HCT116 (cell line): ENCODE measurements at regions not wholly inside any gene's neighbourhood (a gene's known extent, or its start where the extent isn't known, plus 50 kb on each side); places are given as distances from the start of the nearest gene placed in this dataset.

Source experiments
- ATAC-seq: fragments of 200-7000 bp; cut with Tn5 transposase; 2 replicates; pipeline ENCODE4 v1.9.1; 2020; ENCODE audit warnings: mild to moderate bottlenecking, moderate library complexity
- BruUV-seq: library from RNA; stranded (reverse); fragments of 400-500 nt; replicated peaks from 2 replicates; lab custom pipeline; 2021; lab: Mats Ljungman, UMichigan
- CTCF ChIA-PET: fragments of 300-600 bp; sonication (Branson Sonifier 250); formaldehyde crosslinking; loops from one replicate; lab custom pipeline; 2021; ENCODE audit warnings: antibody characterized with exemption; lab: Charles Lee
- POLR2A ChIA-PET: fragments of 300-600, 350-600 bp; sonication (Branson Sonifier 250); formaldehyde crosslinking; loops from one replicate; lab custom pipeline; 2021; ENCODE audit warnings: antibody characterized with exemption; lab: Charles Lee
- RAD21 ChIA-PET, 2 experiments: fragments of 300-600 bp; sonication (Branson Sonifier 250); formaldehyde crosslinking; loops; one replicate each; lab custom pipeline; 2023; ENCODE audit warnings: low total read pairs in 2 of 2; ENCODE audit not compliant: uncharacterized antibody in 2 of 2, unreplicated experiment in 2 of 2, low non-redundant PET in 1 of 2; lab: Charles Lee
- DNase-seq: peaks from one replicate; pipeline ENCODE4 v3.0.0-alpha.2; 2010; ENCODE audit warnings: low read depth, low spot score
- H2AFZ ChIP-seq: fragments of 200-600 bp; shearing (Covaris generic), sonication (generic); 2 replicates; pipeline ENCODE4 v1.6.1; 2017; ENCODE audit warnings: low read depth, mixed run types, mixed read lengths, antibody characterized with exemption, low read length; ENCODE audit not compliant: poor library complexity, severe bottlenecking
- H3K27ac ChIP-seq: 2 replicates; pipeline ENCODE4 v1.5.1; 2012; ENCODE audit warnings: low read depth, low read length
- H3K27me3 ChIP-seq: fragments of 200-600 bp; sonication (generic); 2 replicates; pipeline ENCODE4 v1.6.1; 2016; ENCODE audit warnings: mixed run types, low read length, mixed read lengths; ENCODE audit not compliant: insufficient read depth
- H3K36me3 ChIP-seq, 2 experiments: fragments of 200-500 bp in 1 of 2; fragments of 200-600 bp in 1 of 2; sonication (Bioruptor generic) in 1 of 2; sonication (generic) in 1 of 2; 2 replicates each; pipeline versions ENCODE4 v1.5.1 to v1.6.1; 2014 to 2016; ENCODE audit warnings: low read length in 2 of 2, inconsistent platforms in 1 of 2, mixed read lengths in 1 of 2, mixed run types in 1 of 2; ENCODE audit not compliant: insufficient read depth in 2 of 2, control insufficient read depth in 1 of 2
- H3K4me1 ChIP-seq, 2 experiments: fragments of 200-600 bp in 1 of 2; sonication (generic) in 1 of 2; 2 replicates each; pipeline versions ENCODE4 v1.5.1 to v1.6.1; 2012 to 2017; ENCODE audit warnings: low read length in 2 of 2, inconsistent platforms in 1 of 2, mild to moderate bottlenecking in 1 of 2, mixed read lengths in 1 of 2, mixed run types in 1 of 2, moderate library complexity in 1 of 2; ENCODE audit not compliant: insufficient read depth in 2 of 2, control insufficient read depth in 1 of 2
- H3K4me2 ChIP-seq: fragments of 200-600 bp; sonication (generic); 2 replicates; pipeline ENCODE4 v1.6.1; 2017; ENCODE audit warnings: mixed run types, low read length, mixed read lengths
- H3K4me3 ChIP-seq, 2 experiments: fragments of 200-600 bp in 1 of 2; sonication (generic) in 1 of 2; replicated peaks in 1 of 2; 2 replicates each; pipeline ENCODE4 v1.5.1; 2011 to 2016; ENCODE audit warnings: low read length in 2 of 2, control low read depth in 1 of 2, low read depth in 1 of 2, mild to moderate bottlenecking in 1 of 2, mixed read lengths in 1 of 2, mixed run types in 1 of 2
- H3K79me2 ChIP-seq: fragments of 200-600 bp; sonication (generic); 2 replicates; pipeline ENCODE4 v1.6.1; 2017; ENCODE audit warnings: mild to moderate bottlenecking, mixed run types, low read length, moderate library complexity, mixed read lengths; ENCODE audit not compliant: insufficient read depth
- H3K9ac ChIP-seq: fragments of 200-600 bp; sonication (generic); 2 replicates; pipeline ENCODE4 v1.6.1; 2016; ENCODE audit warnings: low read length, mixed read lengths
- H3K9me2 ChIP-seq: fragments of 200-600 bp; sonication (generic), shearing (Covaris generic); 2 replicates; pipeline ENCODE4 v1.6.1; 2017; ENCODE audit warnings: mixed run types, mild to moderate bottlenecking, moderate library complexity; ENCODE audit not compliant: insufficient read depth
- H3K9me3 ChIP-seq, 2 experiments: fragments of 200-500 bp in 1 of 2; fragments of 200-600 bp in 1 of 2; sonication (Bioruptor generic) in 1 of 2; sonication (generic) in 1 of 2; 2 replicates each; pipeline ENCODE4 v1.6.1; 2014 to 2017; ENCODE audit warnings: low read length in 2 of 2, mixed read lengths in 2 of 2, inconsistent platforms in 1 of 2, low read depth in 1 of 2, mild to moderate bottlenecking in 1 of 2, mixed run types in 1 of 2, moderate library complexity in 1 of 2; ENCODE audit not compliant: control insufficient read depth in 1 of 2, insufficient read depth in 1 of 2
- H4K20me1 ChIP-seq: fragments of 200-600 bp; sonication (generic), shearing (Covaris generic); 2 replicates; pipeline ENCODE4 v1.6.1; 2017; ENCODE audit warnings: mixed run types, mild to moderate bottlenecking, moderate library complexity; ENCODE audit not compliant: insufficient read depth
- ATF3 ChIP-seq: IDR thresholded peaks from 2 replicates; pipeline ENCODE4 v1.6.1; 2012
- CTCF ChIP-seq, 3 experiments: fragments of 200-600 bp in 1 of 3; sonication (generic) in 1 of 3; IDR thresholded peaks in 2 of 3; conservative IDR thresholded peaks in 1 of 3; 2 replicates each; pipeline ENCODE4 v1.5.1; 2012 to 2017; ENCODE audit warnings: low read depth in 2 of 3, low read length in 2 of 3, antibody characterized with exemption in 1 of 3, borderline replicate concordance in 1 of 3, control low read depth in 1 of 3, mild to moderate bottlenecking in 1 of 3, mixed read lengths in 1 of 3, mixed run types in 1 of 3, moderate library complexity in 1 of 3; ENCODE audit not compliant: insufficient read depth in 1 of 3
- EGR1 ChIP-seq: IDR thresholded peaks from 2 replicates; pipeline ENCODE4 v1.6.1; 2012; ENCODE audit warnings: low read depth
- FOSL1 ChIP-seq: IDR thresholded peaks from 2 replicates; pipeline ENCODE4 v1.6.1; 2012; ENCODE audit warnings: low read depth
- JUND ChIP-seq: IDR thresholded peaks from 2 replicates; pipeline ENCODE4 v1.6.1; 2012
- MAX ChIP-seq: IDR thresholded peaks from 2 replicates; pipeline ENCODE4 v1.6.1; 2012
- SIN3A ChIP-seq: IDR thresholded peaks from 2 replicates; pipeline ENCODE4 v1.6.1; 2012; ENCODE audit warnings: low read depth
- SP1 ChIP-seq: IDR thresholded peaks from 2 replicates; pipeline ENCODE4 v1.6.1; 2012; ENCODE audit warnings: low read depth
- SRF ChIP-seq: IDR thresholded peaks from 2 replicates; pipeline ENCODE4 v1.6.1; 2012; ENCODE audit warnings: low read depth
- YY1 ChIP-seq: IDR thresholded peaks from 2 replicates; pipeline ENCODE4 v1.6.1; 2011; ENCODE audit warnings: low read length, low read depth, moderate library complexity, mild to moderate bottlenecking; ENCODE audit not compliant: insufficient replicate concordance; ENCODE audit errors: extremely low read depth
- ZBTB33 ChIP-seq: IDR thresholded peaks from 2 replicates; pipeline ENCODE4 v1.6.1; 2011; ENCODE audit warnings: mild to moderate bottlenecking, low read length, moderate library complexity; ENCODE audit not compliant: insufficient replicate concordance; ENCODE audit errors: extremely low read depth
- ZNF274 ChIP-seq: fragments of 200-500 bp; sonication (Bioruptor generic); IDR thresholded peaks from 2 replicates; pipeline ENCODE4 v1.6.1; 2014; ENCODE audit warnings: mild to moderate bottlenecking, low read depth, low read length, inconsistent platforms
- intact Hi-C: fragments of 100-400 bp; cut with micrococcal nuclease; formaldehyde crosslinking; loops from 2 replicates; pipeline ENCODE4 v1.10.0; 2022
- TF ChIP-seq, protein P1 (sequence below): IDR thresholded peaks from 2 replicates; pipeline ENCODE4 v1.6.1; 2012; ENCODE audit warnings: low read depth

DNA sequence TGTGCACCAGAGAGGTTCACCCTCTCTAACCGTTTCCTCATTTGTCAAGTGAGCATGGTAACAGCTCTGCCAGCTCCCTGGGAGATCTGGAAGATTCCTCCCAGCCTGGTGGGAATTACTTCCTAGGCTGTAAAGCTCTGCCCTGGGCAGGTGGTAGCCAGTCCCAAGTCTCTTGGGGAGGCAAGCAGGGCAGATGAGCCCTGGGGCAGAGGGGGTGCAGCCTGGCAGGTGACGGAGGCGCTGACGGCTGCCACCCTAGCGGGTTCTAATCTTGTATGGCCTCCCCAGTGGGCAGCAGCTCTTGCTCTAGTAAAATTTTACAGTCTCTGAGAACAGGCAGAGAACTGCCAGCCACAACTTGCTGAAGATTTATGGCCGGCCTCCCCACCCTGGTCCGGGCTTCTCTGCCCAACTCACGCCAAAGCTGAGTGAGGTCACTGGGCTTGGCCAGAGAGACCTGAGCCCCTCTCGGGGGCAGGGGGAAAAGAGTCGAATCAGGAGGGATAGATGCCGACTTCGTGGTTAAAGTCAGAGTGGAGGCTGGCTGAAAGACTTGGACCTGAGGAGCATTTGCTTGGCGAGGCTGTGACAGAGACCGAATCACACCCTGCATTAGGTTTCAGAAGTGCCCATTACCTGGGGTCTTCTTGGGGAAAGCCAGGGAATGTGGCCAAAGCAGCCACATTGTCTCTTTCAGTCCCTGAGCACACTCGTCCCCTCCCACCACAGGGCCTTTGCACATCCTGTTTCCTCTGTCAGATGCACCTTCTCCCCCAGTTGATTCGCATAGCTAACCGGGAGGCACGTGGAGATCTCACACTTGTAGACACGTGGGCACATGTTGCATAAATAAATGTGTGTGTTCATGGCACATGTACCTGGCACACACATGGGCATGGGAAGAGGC, 188.2 kb downstream of the MN1 start:
- H2AFZ ChIP-seq: no peak overlapping the region
- no peak overlapping the region for H3K27ac ChIP-seq
- ATAC-seq (no peak), DNase-seq (no peak)
- H3K9ac ChIP-seq: no peak overlapping the region
- H3K4me1 ChIP-seq: no peaks in the 10 kb centered on the region
- H3K36me3 ChIP-seq: no peaks in the 10 kb centered on the region
- H3K4me3 ChIP-seq: no peak overlapping the region
- ChIA-PET RAD21 (no interaction called here), POLR2A (no interaction called here)
- H3K79me2 ChIP-seq: no peaks in the 10 kb centered on the region
- intact Hi-C loops: no loop called here
- H3K9me3 ChIP-seq: no peaks in the 10 kb centered on the region
- H3K27me3 ChIP-seq: no peaks in the 10 kb centered on the region
- TF ChIP-seq SRF: no peak
- no peak for TF ChIP-seq MAX
- TF ChIP-seq, protein P1, sequence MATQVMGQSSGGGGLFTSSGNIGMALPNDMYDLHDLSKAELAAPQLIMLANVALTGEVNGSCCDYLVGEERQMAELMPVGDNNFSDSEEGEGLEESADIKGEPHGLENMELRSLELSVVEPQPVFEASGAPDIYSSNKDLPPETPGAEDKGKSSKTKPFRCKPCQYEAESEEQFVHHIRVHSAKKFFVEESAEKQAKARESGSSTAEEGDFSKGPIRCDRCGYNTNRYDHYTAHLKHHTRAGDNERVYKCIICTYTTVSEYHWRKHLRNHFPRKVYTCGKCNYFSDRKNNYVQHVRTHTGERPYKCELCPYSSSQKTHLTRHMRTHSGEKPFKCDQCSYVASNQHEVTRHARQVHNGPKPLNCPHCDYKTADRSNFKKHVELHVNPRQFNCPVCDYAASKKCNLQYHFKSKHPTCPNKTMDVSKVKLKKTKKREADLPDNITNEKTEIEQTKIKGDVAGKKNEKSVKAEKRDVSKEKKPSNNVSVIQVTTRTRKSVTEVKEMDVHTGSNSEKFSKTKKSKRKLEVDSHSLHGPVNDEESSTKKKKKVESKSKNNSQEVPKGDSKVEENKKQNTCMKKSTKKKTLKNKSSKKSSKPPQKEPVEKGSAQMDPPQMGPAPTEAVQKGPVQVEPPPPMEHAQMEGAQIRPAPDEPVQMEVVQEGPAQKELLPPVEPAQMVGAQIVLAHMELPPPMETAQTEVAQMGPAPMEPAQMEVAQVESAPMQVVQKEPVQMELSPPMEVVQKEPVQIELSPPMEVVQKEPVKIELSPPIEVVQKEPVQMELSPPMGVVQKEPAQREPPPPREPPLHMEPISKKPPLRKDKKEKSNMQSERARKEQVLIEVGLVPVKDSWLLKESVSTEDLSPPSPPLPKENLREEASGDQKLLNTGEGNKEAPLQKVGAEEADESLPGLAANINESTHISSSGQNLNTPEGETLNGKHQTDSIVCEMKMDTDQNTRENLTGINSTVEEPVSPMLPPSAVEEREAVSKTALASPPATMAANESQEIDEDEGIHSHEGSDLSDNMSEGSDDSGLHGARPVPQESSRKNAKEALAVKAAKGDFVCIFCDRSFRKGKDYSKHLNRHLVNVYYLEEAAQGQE: no peak
- no peak for TF ChIP-seq FOSL1
- TF ChIP-seq YY1: no peak
- no peak for TF ChIP-seq JUND
- no peak for TF ChIP-seq EGR1
- no peak for TF ChIP-seq CTCF (IDR thresholded peaks at IDR 0.05 in 2 of 3, conservative IDR thresholded peaks at IDR 0.05 in 1 of 3; ENCODE audit: borderline replicate concordance in 1 of 3, insufficient read depth in 1 of 3, low read depth in 2 of 3, low read length in 2 of 3)
- TF ChIP-seq SP1: no peak
- no peak for TF ChIP-seq ZBTB33
- no peak for TF ChIP-seq SIN3A
- TF ChIP-seq ZNF274: no peak
- no peak for TF ChIP-seq ATF3
- TF ChIP-seq, all 23 proteins: peak for 0
- Histone ChIP-seq H3K9me2 (no peaks in the 10 kb centered on the region), H3K4me2 (no peak overlapping the region), H4K20me1 (no peaks in the 10 kb centered on the region)
- BruUV-seq: no TSS peak
- CTCF ChIA-PET: no interaction called here
